Activated naive CD8-positive, alpha-beta T cell (primary cell): ENCODE measurements at regions not wholly inside any gene's neighbourhood (a gene's known extent, or its start where the extent isn't known, plus 50 kb on each side); places are given as distances from the start of the nearest gene placed in this dataset.
"Not testable (repeated sequence)": the region's sequence is repeated elsewhere in the genome, so short reads cannot be mapped to it uniquely, and the experiment has no call there.

Experiments used
- H3K27ac Mint-ChIP-seq: one replicate; pipeline ENCODE4 v1.8.0; 2021; ENCODE audit warnings: mixed read lengths
- H3K27me3 Mint-ChIP-seq: one replicate; pipeline ENCODE4 v1.8.0; 2021; ENCODE audit warnings: mixed read lengths
- H3K36me3 Mint-ChIP-seq: one replicate; pipeline ENCODE4 v1.8.0; 2021; ENCODE audit warnings: mixed read lengths
- H3K4me1 Mint-ChIP-seq: one replicate; pipeline ENCODE4 v1.8.0; 2021; ENCODE audit warnings: low read depth, mixed read lengths
- H3K4me3 Mint-ChIP-seq: one replicate; pipeline ENCODE4 v1.8.0; 2021; ENCODE audit warnings: mild to moderate bottlenecking, mixed read lengths
- H3K9me3 Mint-ChIP-seq: one replicate; pipeline ENCODE4 v1.8.0; 2021; ENCODE audit warnings: low read depth, mixed read lengths

GRCh38 chr15:31681529-31682259 lies 348.6 kb upstream of the CHRNA7 start:
- H3K4me1 Mint-ChIP-seq, H3K36me3 Mint-ChIP-seq, H3K9me3 Mint-ChIP-seq, H3K4me3 Mint-ChIP-seq, H3K27ac Mint-ChIP-seq, H3K27me3 Mint-ChIP-seq: not testable (repeated sequence)

- H3K4me1 Mint-ChIP-seq, result not testable (repeated sequence)
These were observed 343.2 kb upstream of the CHRNA7 start for GRCh38 chr15:31687088-31687487.

GRCh38 chr15:31696509-31696908 lies 333.8 kb upstream of the CHRNA7 start:
- H3K4me1 Mint-ChIP-seq, H3K4me3 Mint-ChIP-seq, H3K27me3 Mint-ChIP-seq: not testable (repeated sequence)

More at GRCh38 chr15:31687088-31687487, 343.2 kb upstream of the CHRNA7 start:
- H3K36me3 Mint-ChIP-seq, H3K27ac Mint-ChIP-seq, H3K27me3 Mint-ChIP-seq, H3K9me3 Mint-ChIP-seq, H3K4me3 Mint-ChIP-seq: not testable (repeated sequence)

GRCh38 chr15:31705076-31705678 lies 325.1 kb upstream of the CHRNA7 start:
- H3K27ac Mint-ChIP-seq, H3K4me1 Mint-ChIP-seq, H3K27me3 Mint-ChIP-seq, H3K36me3 Mint-ChIP-seq, H3K9me3 Mint-ChIP-seq, H3K4me3 Mint-ChIP-seq: not testable (repeated sequence)

More at GRCh38 chr15:31696509-31696908, 333.8 kb upstream of the CHRNA7 start:
- H3K36me3 Mint-ChIP-seq, H3K9me3 Mint-ChIP-seq, H3K27ac Mint-ChIP-seq: not testable (repeated sequence)

- not testable (repeated sequence) for H3K27ac Mint-ChIP-seq, H3K4me1 Mint-ChIP-seq, H3K36me3 Mint-ChIP-seq, H3K4me3 Mint-ChIP-seq, H3K9me3 Mint-ChIP-seq, H3K27me3 Mint-ChIP-seq
These were observed 322.2 kb upstream of the CHRNA7 start for GRCh38 chr15:31707944-31708702.

GRCh38 chr15:31708703-31709327 lies 321.5 kb upstream of the CHRNA7 start:
- H3K4me3 Mint-ChIP-seq, H3K9me3 Mint-ChIP-seq, H3K36me3 Mint-ChIP-seq, H3K27me3 Mint-ChIP-seq, H3K27ac Mint-ChIP-seq, H3K4me1 Mint-ChIP-seq: not testable (repeated sequence)

GRCh38 chr15:31709479-31709878 lies 320.8 kb upstream of the CHRNA7 start:
- not testable (repeated sequence) for H3K27me3 Mint-ChIP-seq, H3K9me3 Mint-ChIP-seq

GRCh38 chr15:31710806-31711205 lies 319.5 kb upstream of the CHRNA7 start:
- H3K4me1 Mint-ChIP-seq, H3K36me3 Mint-ChIP-seq, H3K9me3 Mint-ChIP-seq, H3K27ac Mint-ChIP-seq, H3K4me3 Mint-ChIP-seq, H3K27me3 Mint-ChIP-seq: not testable (repeated sequence)

More at GRCh38 chr15:31709479-31709878, 320.8 kb upstream of the CHRNA7 start:
- H3K36me3 Mint-ChIP-seq, H3K4me1 Mint-ChIP-seq, H3K27ac Mint-ChIP-seq, H3K4me3 Mint-ChIP-seq: not testable (repeated sequence)

GRCh38 chr15:31715208-31715607 lies 315.1 kb upstream of the CHRNA7 start:
- H3K4me1 Mint-ChIP-seq, H3K27me3 Mint-ChIP-seq, H3K36me3 Mint-ChIP-seq, H3K27ac Mint-ChIP-seq, H3K9me3 Mint-ChIP-seq, H3K4me3 Mint-ChIP-seq: not testable (repeated sequence)

GRCh38 chr15:31718625-31719024 lies 311.7 kb upstream of the CHRNA7 start:
- not testable (repeated sequence) for H3K4me1 Mint-ChIP-seq, H3K27ac Mint-ChIP-seq, H3K36me3 Mint-ChIP-seq, H3K4me3 Mint-ChIP-seq, H3K9me3 Mint-ChIP-seq, H3K27me3 Mint-ChIP-seq

- H3K4me1 Mint-ChIP-seq, H3K9me3 Mint-ChIP-seq, H3K27ac Mint-ChIP-seq, H3K4me3 Mint-ChIP-seq, H3K36me3 Mint-ChIP-seq, H3K27me3 Mint-ChIP-seq: not testable (repeated sequence)
These were observed 310.8 kb upstream of the CHRNA7 start for GRCh38 chr15:31719396-31720022.

GRCh38 chr15:31723019-31723418 lies 307.3 kb upstream of the CHRNA7 start:
- not testable (repeated sequence) for H3K4me1 Mint-ChIP-seq, H3K27ac Mint-ChIP-seq, H3K36me3 Mint-ChIP-seq, H3K9me3 Mint-ChIP-seq, H3K27me3 Mint-ChIP-seq, H3K4me3 Mint-ChIP-seq

- not testable (repeated sequence) for H3K4me1 Mint-ChIP-seq, H3K27ac Mint-ChIP-seq, H3K9me3 Mint-ChIP-seq, H3K4me3 Mint-ChIP-seq, H3K36me3 Mint-ChIP-seq
- H3K27me3 Mint-ChIP-seq, result peaks cover 12% of the 10 kb centered on the region
These were observed 305.4 kb upstream of the CHRNA7 start for GRCh38 chr15:31724903-31725302.

GRCh38 chr15:31725619-31726018 lies 304.7 kb upstream of the CHRNA7 start:
- not testable (repeated sequence) for H3K9me3 Mint-ChIP-seq, H3K27ac Mint-ChIP-seq, H3K4me3 Mint-ChIP-seq, H3K4me1 Mint-ChIP-seq, H3K36me3 Mint-ChIP-seq
- peaks cover 16% of the 10 kb centered on the region for H3K27me3 Mint-ChIP-seq

- no peak overlapping the region for H3K27ac Mint-ChIP-seq
- no peaks in the 10 kb centered on the region for H3K4me1 Mint-ChIP-seq
- no peak overlapping the region for H3K4me3 Mint-ChIP-seq
- H3K9me3 Mint-ChIP-seq, result no peaks in the 10 kb centered on the region
- no peaks in the 10 kb centered on the region for H3K36me3 Mint-ChIP-seq
- peaks cover 23% of the 10 kb centered on the region for H3K27me3 Mint-ChIP-seq
These were observed 302.7 kb upstream of the CHRNA7 start for GRCh38 chr15:31727612-31728011.
